OCI-LY1 (cell line): ENCODE measurements at regions not wholly inside any gene's neighbourhood (a gene's known extent, or its start where the extent isn't known, plus 50 kb on each side); places are given as distances from the start of the nearest gene placed in this dataset.

ENCODE experiments used
- EZH2 ChIP-seq: fragments of 200-600 bp; sonication (generic), shearing (Covaris generic); IDR thresholded peaks from 2 replicates; pipeline ENCODE4 v1.8.0; 2017; ENCODE audit warnings: borderline replicate concordance, mixed run types, mild to moderate bottlenecking, antibody characterized with exemption, low read length, moderate library complexity, mixed read lengths
- TF ChIP-seq, protein P1 (sequence below): fragments of 200-600 bp; sonication (generic), shearing (Covaris generic); IDR thresholded peaks from 2 replicates; pipeline ENCODE4 v1.5.1; 2017; ENCODE audit warnings: mild to moderate bottlenecking, antibody characterized with exemption, low read length, moderate library complexity, mixed read lengths

DNA sequence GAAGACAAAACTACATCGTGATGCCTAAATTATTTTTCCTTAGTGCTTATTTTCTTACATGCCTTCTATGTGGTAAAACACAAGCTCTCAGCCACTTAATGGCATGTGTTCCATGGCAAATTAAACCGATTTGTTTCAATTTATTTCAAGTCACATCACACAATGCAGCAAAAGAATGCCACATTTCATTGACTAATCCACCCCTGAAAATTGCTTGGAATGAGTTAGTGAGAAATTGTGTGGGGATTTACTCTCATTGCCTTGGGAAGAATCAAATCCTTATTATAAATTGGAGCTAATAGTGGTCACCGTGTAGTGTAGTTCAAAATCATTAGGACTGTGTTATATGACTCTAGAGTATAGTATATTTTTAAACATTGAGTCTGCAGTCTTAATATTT, 485.5 kb upstream of the KLHL1 start:
- no peak for TF ChIP-seq EZH2
- TF ChIP-seq, protein P1, sequence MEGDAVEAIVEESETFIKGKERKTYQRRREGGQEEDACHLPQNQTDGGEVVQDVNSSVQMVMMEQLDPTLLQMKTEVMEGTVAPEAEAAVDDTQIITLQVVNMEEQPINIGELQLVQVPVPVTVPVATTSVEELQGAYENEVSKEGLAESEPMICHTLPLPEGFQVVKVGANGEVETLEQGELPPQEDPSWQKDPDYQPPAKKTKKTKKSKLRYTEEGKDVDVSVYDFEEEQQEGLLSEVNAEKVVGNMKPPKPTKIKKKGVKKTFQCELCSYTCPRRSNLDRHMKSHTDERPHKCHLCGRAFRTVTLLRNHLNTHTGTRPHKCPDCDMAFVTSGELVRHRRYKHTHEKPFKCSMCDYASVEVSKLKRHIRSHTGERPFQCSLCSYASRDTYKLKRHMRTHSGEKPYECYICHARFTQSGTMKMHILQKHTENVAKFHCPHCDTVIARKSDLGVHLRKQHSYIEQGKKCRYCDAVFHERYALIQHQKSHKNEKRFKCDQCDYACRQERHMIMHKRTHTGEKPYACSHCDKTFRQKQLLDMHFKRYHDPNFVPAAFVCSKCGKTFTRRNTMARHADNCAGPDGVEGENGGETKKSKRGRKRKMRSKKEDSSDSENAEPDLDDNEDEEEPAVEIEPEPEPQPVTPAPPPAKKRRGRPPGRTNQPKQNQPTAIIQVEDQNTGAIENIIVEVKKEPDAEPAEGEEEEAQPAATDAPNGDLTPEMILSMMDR, result no peak
